Lung microvascular endothelial cell (primary cell): ENCODE measurements at regions not wholly inside any gene's neighbourhood (a gene's known extent, or its start where the extent isn't known, plus 50 kb on each side); places are given as distances from the start of the nearest gene placed in this dataset.

Experiments used
- DNase-seq, 2 donors: peaks; one replicate each; pipeline versions ENCODE4 v3.0.0 to v3.0.0-alpha.2; 2010; ENCODE audit warnings: low read depth in 2 of 2

GRCh38 chr10:29067161-29067560, 221.7 kb upstream of the LYZL1 start:
- DNase-seq = no peak

- DNase-seq = no peak
These were observed 221.2 kb upstream of the LYZL1 start for GRCh38 chr10:29067628-29068027.

GRCh38 chr10:29068302-29068701, 220.6 kb upstream of the LYZL1 start:
- no peak for DNase-seq

GRCh38 chr10:29068966-29069365, 219.9 kb upstream of the LYZL1 start:
- no peak for DNase-seq

- no peak for DNase-seq
These were observed 218.9 kb upstream of the LYZL1 start for GRCh38 chr10:29069941-29070340.

GRCh38 chr10:29078919-29079318, 210.0 kb upstream of the LYZL1 start:
- no peak for DNase-seq

- no peak for DNase-seq
These were observed 207.6 kb upstream of the LYZL1 start for GRCh38 chr10:29081231-29081630.

GRCh38 chr10:29081951-29082685, 206.8 kb upstream of the LYZL1 start:
- DNase-seq = no peak

GRCh38 chr10:29083096-29083495, 205.8 kb upstream of the LYZL1 start:
- no peak for DNase-seq

- DNase-seq = no peak
These were observed 204.1 kb upstream of the LYZL1 start for GRCh38 chr10:29084681-29085307.

- DNase-seq = no peak
These were observed 199.8 kb upstream of the LYZL1 start for GRCh38 chr10:29089091-29089490.

GRCh38 chr10:29096303-29096824, 192.5 kb upstream of the LYZL1 start:
- DNase-seq = no peak

- no peak for DNase-seq
These were observed 190.4 kb upstream of the LYZL1 start for GRCh38 chr10:29098423-29098822.

GRCh38 chr10:29099001-29099400, 189.9 kb upstream of the LYZL1 start:
- no peak for DNase-seq

GRCh38 chr10:29099415-29099814, 189.5 kb upstream of the LYZL1 start:
- DNase-seq = no peak

GRCh38 chr10:29100505-29100904, 188.4 kb upstream of the LYZL1 start:
- no peak for DNase-seq

- no peak for DNase-seq
These were observed 186.6 kb upstream of the LYZL1 start for GRCh38 chr10:29102233-29102632.

GRCh38 chr10:29102636-29103035, 186.2 kb upstream of the LYZL1 start:
- no peak for DNase-seq

- no peak for DNase-seq
These were observed 184.0 kb upstream of the LYZL1 start for GRCh38 chr10:29104661-29105399.

- no peak for DNase-seq
These were observed 183.2 kb upstream of the LYZL1 start for GRCh38 chr10:29105516-29106215.

GRCh38 chr10:29106287-29106686, 182.6 kb upstream of the LYZL1 start:
- DNase-seq = no peak
